ENCODE measurements at regions not wholly inside any gene's neighbourhood (a gene's known extent, or its start where the extent isn't known, plus 50 kb on each side); places are given as distances from the start of the nearest gene placed in this dataset.

DNA sequence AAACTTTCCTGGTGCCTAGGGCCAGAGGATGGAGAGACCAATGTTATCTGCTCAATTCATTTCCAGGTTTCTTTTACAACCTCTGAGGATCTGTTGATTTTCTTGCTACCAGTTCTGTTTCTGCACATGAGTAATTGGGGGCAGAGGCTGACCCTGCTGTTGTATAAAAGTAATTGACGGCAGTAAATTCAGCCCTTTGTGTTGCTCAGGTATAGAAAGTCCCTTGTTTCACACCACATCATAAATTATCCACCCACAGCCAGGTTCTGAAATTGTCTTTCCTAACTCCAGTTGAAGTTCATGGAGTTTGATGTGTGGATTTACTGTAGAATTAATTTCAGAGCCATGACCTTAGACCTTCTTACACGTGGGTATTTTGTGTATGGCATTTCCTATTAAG lies 107.4 kb upstream of the GRIK2 start:
- TF ChIP-seq, protein P1, sequence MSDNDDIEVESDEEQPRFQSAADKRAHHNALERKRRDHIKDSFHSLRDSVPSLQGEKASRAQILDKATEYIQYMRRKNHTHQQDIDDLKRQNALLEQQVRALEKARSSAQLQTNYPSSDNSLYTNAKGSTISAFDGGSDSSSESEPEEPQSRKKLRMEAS (IDR thresholded peaks at IDR 0.05): no peak
- TF ChIP-seq, protein P2, sequence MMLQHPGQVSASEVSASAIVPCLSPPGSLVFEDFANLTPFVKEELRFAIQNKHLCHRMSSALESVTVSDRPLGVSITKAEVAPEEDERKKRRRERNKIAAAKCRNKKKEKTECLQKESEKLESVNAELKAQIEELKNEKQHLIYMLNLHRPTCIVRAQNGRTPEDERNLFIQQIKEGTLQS (IDR thresholded peaks at IDR 0.05): no peak
- TF ChIP-seq, protein P3, sequence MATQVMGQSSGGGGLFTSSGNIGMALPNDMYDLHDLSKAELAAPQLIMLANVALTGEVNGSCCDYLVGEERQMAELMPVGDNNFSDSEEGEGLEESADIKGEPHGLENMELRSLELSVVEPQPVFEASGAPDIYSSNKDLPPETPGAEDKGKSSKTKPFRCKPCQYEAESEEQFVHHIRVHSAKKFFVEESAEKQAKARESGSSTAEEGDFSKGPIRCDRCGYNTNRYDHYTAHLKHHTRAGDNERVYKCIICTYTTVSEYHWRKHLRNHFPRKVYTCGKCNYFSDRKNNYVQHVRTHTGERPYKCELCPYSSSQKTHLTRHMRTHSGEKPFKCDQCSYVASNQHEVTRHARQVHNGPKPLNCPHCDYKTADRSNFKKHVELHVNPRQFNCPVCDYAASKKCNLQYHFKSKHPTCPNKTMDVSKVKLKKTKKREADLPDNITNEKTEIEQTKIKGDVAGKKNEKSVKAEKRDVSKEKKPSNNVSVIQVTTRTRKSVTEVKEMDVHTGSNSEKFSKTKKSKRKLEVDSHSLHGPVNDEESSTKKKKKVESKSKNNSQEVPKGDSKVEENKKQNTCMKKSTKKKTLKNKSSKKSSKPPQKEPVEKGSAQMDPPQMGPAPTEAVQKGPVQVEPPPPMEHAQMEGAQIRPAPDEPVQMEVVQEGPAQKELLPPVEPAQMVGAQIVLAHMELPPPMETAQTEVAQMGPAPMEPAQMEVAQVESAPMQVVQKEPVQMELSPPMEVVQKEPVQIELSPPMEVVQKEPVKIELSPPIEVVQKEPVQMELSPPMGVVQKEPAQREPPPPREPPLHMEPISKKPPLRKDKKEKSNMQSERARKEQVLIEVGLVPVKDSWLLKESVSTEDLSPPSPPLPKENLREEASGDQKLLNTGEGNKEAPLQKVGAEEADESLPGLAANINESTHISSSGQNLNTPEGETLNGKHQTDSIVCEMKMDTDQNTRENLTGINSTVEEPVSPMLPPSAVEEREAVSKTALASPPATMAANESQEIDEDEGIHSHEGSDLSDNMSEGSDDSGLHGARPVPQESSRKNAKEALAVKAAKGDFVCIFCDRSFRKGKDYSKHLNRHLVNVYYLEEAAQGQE (IDR thresholded peaks at IDR 0.05): no peak
- TF ChIP-seq FOXA2 (IDR thresholded peaks at IDR 0.05): no peak
- no peak for TF ChIP-seq HNF4A (conservative IDR thresholded peaks at IDR 0.05)
- TF ChIP-seq EGR1 (IDR thresholded peaks at IDR 0.05; ENCODE audit: low read depth in 2 of 2): no peak
- no peak for TF ChIP-seq JUND (IDR thresholded peaks at IDR 0.05)
- no peak for TF ChIP-seq HNF4G (IDR thresholded peaks at IDR 0.05)
- TF ChIP-seq FOXA1 (IDR thresholded peaks at IDR 0.05): no peak
- TF ChIP-seq GABPA (IDR thresholded peaks at IDR 0.05 in 1 of 2, conservative IDR thresholded peaks at IDR 0.05 in 1 of 2): no peak
- no peak for TF ChIP-seq RAD21 (IDR thresholded peaks at IDR 0.05)
- TF ChIP-seq, protein P4, sequence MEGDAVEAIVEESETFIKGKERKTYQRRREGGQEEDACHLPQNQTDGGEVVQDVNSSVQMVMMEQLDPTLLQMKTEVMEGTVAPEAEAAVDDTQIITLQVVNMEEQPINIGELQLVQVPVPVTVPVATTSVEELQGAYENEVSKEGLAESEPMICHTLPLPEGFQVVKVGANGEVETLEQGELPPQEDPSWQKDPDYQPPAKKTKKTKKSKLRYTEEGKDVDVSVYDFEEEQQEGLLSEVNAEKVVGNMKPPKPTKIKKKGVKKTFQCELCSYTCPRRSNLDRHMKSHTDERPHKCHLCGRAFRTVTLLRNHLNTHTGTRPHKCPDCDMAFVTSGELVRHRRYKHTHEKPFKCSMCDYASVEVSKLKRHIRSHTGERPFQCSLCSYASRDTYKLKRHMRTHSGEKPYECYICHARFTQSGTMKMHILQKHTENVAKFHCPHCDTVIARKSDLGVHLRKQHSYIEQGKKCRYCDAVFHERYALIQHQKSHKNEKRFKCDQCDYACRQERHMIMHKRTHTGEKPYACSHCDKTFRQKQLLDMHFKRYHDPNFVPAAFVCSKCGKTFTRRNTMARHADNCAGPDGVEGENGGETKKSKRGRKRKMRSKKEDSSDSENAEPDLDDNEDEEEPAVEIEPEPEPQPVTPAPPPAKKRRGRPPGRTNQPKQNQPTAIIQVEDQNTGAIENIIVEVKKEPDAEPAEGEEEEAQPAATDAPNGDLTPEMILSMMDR (IDR thresholded peaks at IDR 0.05; ENCODE audit: low read depth, low read length, missing input control): no peak
- TF ChIP-seq RXRA (IDR thresholded peaks at IDR 0.05): no peak
- Histone ChIP-seq H3K9ac (ENCODE audit: low read depth in 1 of 2, low read length in 2 of 2) (no peak overlapping the region), H3K27ac (ENCODE audit: low read depth in 1 of 2, low read length in 2 of 2) (no peak overlapping the region), H3K9me3 (ENCODE audit: control insufficient read depth in 4 of 4, low read length in 3 of 4) (no peaks in the 10 kb centered on the region), H3K36me3 (ENCODE audit: control insufficient read depth in 4 of 4, insufficient read depth in 3 of 4, low read depth in 1 of 4, low read length in 3 of 4) (no peaks in the 10 kb centered on the region), H3K4me3 (ENCODE audit: low read depth in 1 of 3, low read length in 3 of 3) (no peak overlapping the region), H3K4me1 (ENCODE audit: control insufficient read depth in 4 of 4, insufficient read depth in 4 of 4, low read length in 3 of 4) (no peaks in the 10 kb centered on the region), H3K27me3 (ENCODE audit: control insufficient read depth in 4 of 4, insufficient read depth in 4 of 4, low read length in 3 of 4) (no peaks in the 10 kb centered on the region)
- 50% methylated on average over 2 of the region's 2 CpGs for WGBS
- no peak for DNase-seq (ENCODE audit: low spot score)

DNA sequence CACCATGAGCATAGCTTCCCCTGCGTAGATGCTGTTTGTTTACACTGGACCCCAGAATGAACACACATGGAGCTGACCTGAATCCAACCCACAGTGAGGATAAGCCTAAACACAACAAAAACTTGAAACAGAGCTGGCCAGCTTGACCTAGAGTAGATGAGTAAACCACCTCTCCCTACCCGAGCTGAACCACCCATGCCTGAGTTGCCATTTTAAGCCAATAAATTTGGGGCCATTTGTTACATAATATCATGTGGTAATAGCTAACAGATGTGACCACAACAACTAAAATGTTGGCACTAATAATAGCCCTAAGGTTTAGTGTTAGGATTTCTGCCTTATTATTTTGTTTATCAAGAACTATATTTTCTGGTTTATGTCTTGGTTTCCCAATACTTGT lies 103.2 kb upstream of the GRIK2 start:
- H3K27ac ChIP-seq (ENCODE audit: low read depth in 1 of 2, low read length in 2 of 2): no peak overlapping the region
- peaks cover 0 to 2% (median 0%) of the 10 kb centered on the region in 4 donors for H3K9me3 ChIP-seq (ENCODE audit: control insufficient read depth in 4 of 4, low read length in 3 of 4)

More for the DNA sequence above, 103.2 kb upstream of the GRIK2 start:
- H3K36me3 ChIP-seq (ENCODE audit: control insufficient read depth in 4 of 4, insufficient read depth in 3 of 4, low read depth in 1 of 4, low read length in 3 of 4): no peaks in the 10 kb centered on the region
- no peaks in the 10 kb centered on the region for H3K4me1 ChIP-seq (ENCODE audit: control insufficient read depth in 4 of 4, insufficient read depth in 4 of 4, low read length in 3 of 4)
- no peak for DNase-seq (ENCODE audit: low spot score)
- H3K27me3 ChIP-seq (ENCODE audit: control insufficient read depth in 4 of 4, insufficient read depth in 4 of 4, low read length in 3 of 4): no peaks in the 10 kb centered on the region
- no peak overlapping the region for H3K9ac ChIP-seq (ENCODE audit: low read depth in 1 of 2, low read length in 2 of 2)
- 71% methylated on average over 2 of the region's 2 CpGs for WGBS
- no peak overlapping the region for H3K4me3 ChIP-seq (ENCODE audit: low read depth in 1 of 3, low read length in 3 of 3)
- TF ChIP-seq, protein P2 (IDR thresholded peaks at IDR 0.05): no peak
- TF ChIP-seq TAF1 (conservative IDR thresholded peaks at IDR 0.05) (no peak), SP1 (IDR thresholded peaks at IDR 0.05) (no peak)
- TF ChIP-seq, protein P4 (IDR thresholded peaks at IDR 0.05; ENCODE audit: low read depth, low read length, missing input control): no peak
